ENCODE measurements at regions not wholly inside any gene's neighbourhood (a gene's known extent, or its start where the extent isn't known, plus 50 kb on each side); places are given as distances from the start of the nearest gene placed in this dataset.

DNA sequence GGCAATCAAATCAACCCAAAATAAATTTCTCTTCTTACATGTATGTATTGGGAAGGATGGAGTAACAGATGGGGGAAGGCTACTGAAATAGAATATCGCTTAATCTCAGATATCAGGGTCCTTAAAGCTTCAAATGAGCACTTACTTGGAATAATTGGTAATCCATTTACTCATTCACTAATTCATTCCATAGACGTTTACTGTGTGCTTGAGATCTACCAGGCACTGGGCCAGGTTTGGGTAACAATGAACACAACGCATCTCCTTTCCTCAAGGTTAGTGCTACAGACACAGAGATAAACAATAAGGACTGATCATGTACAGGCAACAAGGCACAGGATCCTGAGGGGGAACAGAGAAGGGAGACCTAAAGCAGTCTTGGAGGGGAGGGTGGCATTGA is 54.4 kb upstream of the KRR1 start:
- no peaks in the 10 kb centered on the region for H3K36me3 ChIP-seq (replicated peaks in 1 of 2; ENCODE audit: control insufficient read depth in 1 of 2, insufficient read depth in 2 of 2, low read length in 2 of 2)
- FAIRE-seq, result no peak
- WGBS (ENCODE audit: low lambda C conversion rate), result 23% methylated on average over 3 of the region's 3 CpGs
- no peaks in the 10 kb centered on the region for H4K20me1 ChIP-seq (ENCODE audit: insufficient read depth, low read length)
- H3K9me3 ChIP-seq (ENCODE audit: low read length), result peaks cover 15% of the 10 kb centered on the region
- TF ChIP-seq CENPT (CRISPR knock-in tag; IDR thresholded peaks at IDR 0.05; ENCODE audit: low read depth), result no peak
- TF ChIP-seq ZNF724P (CRISPR knock-in tag; IDR thresholded peaks at IDR 0.05; ENCODE audit: borderline replicate concordance), result peak; percentile 69
- no peak overlapping the region for H3K4me3 ChIP-seq (replicated peaks in 1 of 3; ENCODE audit: insufficient read depth in 1 of 3, low read depth in 2 of 3, low read length in 3 of 3)
- no peak for DNase-seq (ENCODE audit: low spot score)
- ChIA-PET CTCF (ENCODE audit: low intra/inter-chr PET ratio, low total read pairs) (no interaction called here), POLR2A (no interaction called here)
- no peaks in the 10 kb centered on the region for H3K79me2 ChIP-seq (ENCODE audit: insufficient read depth, low read length)
- no peak for ATAC-seq
- H3K4me2 ChIP-seq (ENCODE audit: low read depth, low read length), result no peak overlapping the region
- H3K27me3 ChIP-seq (ENCODE audit: control insufficient read depth in 1 of 2, insufficient read depth in 2 of 2, low read length in 2 of 2), result no peaks in the 10 kb centered on the region; a peak in 1 of 5 replicates
- no peak overlapping the region for H3K9ac ChIP-seq (ENCODE audit: insufficient read depth, low read depth, low read length)
- intact Hi-C loops (cut with micrococcal nuclease; ENCODE audit: unreplicated experiment) (loop anchor here (1.0 kb wide), 1 partner anchor 42 kb away; no protein-coding TSS in a partner anchor), in situ Hi-C loops (cut with HindIII; ENCODE audit: extremely low pct_ligation_motif_present, low pct_unique_long_range_greater_than_20kb) (no loop called here)
- no peak overlapping the region for H3K27ac ChIP-seq (ENCODE audit: extremely low read length, insufficient read depth, low read length)
- peaks cover 5% of the 10 kb centered on the region for H3K4me1 ChIP-seq (ENCODE audit: insufficient read depth, low read length)
- no TSS peak for BruUV-seq (replicated peaks)
- H2AFZ ChIP-seq (ENCODE audit: low read length), result no peak overlapping the region

DNA sequence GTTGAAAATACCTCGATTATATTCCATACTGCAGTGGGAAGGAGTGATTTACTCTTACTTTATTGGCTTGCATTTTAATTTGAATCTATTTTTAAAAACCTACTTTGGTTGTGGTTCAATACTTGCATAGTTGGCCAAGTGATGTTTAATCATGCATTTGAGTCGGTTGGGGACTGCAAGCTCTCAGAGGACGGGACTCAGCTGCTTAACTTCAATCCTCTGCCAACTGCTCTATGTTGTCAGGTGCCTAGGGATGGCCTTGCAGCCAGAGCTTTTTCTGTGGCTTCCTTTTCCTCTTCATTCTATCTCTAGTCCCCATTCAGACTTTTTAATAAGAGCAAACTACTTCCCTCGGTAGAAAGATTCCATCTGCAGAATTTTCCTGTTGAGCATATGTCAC is 53.4 kb upstream of the KRR1 start:
- 80% methylated on average over 4 of the region's 4 CpGs for WGBS (ENCODE audit: low lambda C conversion rate)
- no TSS peak for BruUV-seq (replicated peaks)
- H3K9me3 ChIP-seq (ENCODE audit: low read length), result peaks cover 15% of the 10 kb centered on the region
- H3K9ac ChIP-seq (ENCODE audit: insufficient read depth, low read depth, low read length), result no peak overlapping the region
- H3K36me3 ChIP-seq (replicated peaks in 1 of 2; ENCODE audit: control insufficient read depth in 1 of 2, insufficient read depth in 2 of 2, low read length in 2 of 2), result no peaks in the 10 kb centered on the region
- CTCF ChIA-PET (ENCODE audit: low intra/inter-chr PET ratio, low total read pairs), result no interaction called here
- H2AFZ ChIP-seq (ENCODE audit: low read length), result no peak overlapping the region
- no peak overlapping the region for H3K4me2 ChIP-seq (ENCODE audit: low read depth, low read length)
- intact Hi-C loops (cut with micrococcal nuclease; ENCODE audit: unreplicated experiment), result loop anchor here (1.0 kb wide), 1 partner anchor 42 kb away; no protein-coding TSS in a partner anchor
- no peak for DNase-seq (ENCODE audit: low spot score)
- H3K27ac ChIP-seq (ENCODE audit: extremely low read length, insufficient read depth, low read length), result no peak overlapping the region
- no peak overlapping the region for H3K4me3 ChIP-seq (replicated peaks in 1 of 3; ENCODE audit: insufficient read depth in 1 of 3, low read depth in 2 of 3, low read length in 3 of 3)
- no peaks in the 10 kb centered on the region for H4K20me1 ChIP-seq (ENCODE audit: insufficient read depth, low read length)
- no peaks in the 10 kb centered on the region; a peak in 1 of 5 replicates for H3K27me3 ChIP-seq (ENCODE audit: control insufficient read depth in 1 of 2, insufficient read depth in 2 of 2, low read length in 2 of 2)
- FAIRE-seq, result no peak
- peaks cover 13% of the 10 kb centered on the region for H3K4me1 ChIP-seq (ENCODE audit: insufficient read depth, low read length)
- POLR2A ChIA-PET, result no interaction called here
- in situ Hi-C loops (cut with HindIII; ENCODE audit: extremely low pct_ligation_motif_present, low pct_unique_long_range_greater_than_20kb), result no loop called here
- no peak for ATAC-seq
- H3K79me2 ChIP-seq (ENCODE audit: insufficient read depth, low read length), result no peaks in the 10 kb centered on the region
- TF ChIP-seq, protein P1, sequence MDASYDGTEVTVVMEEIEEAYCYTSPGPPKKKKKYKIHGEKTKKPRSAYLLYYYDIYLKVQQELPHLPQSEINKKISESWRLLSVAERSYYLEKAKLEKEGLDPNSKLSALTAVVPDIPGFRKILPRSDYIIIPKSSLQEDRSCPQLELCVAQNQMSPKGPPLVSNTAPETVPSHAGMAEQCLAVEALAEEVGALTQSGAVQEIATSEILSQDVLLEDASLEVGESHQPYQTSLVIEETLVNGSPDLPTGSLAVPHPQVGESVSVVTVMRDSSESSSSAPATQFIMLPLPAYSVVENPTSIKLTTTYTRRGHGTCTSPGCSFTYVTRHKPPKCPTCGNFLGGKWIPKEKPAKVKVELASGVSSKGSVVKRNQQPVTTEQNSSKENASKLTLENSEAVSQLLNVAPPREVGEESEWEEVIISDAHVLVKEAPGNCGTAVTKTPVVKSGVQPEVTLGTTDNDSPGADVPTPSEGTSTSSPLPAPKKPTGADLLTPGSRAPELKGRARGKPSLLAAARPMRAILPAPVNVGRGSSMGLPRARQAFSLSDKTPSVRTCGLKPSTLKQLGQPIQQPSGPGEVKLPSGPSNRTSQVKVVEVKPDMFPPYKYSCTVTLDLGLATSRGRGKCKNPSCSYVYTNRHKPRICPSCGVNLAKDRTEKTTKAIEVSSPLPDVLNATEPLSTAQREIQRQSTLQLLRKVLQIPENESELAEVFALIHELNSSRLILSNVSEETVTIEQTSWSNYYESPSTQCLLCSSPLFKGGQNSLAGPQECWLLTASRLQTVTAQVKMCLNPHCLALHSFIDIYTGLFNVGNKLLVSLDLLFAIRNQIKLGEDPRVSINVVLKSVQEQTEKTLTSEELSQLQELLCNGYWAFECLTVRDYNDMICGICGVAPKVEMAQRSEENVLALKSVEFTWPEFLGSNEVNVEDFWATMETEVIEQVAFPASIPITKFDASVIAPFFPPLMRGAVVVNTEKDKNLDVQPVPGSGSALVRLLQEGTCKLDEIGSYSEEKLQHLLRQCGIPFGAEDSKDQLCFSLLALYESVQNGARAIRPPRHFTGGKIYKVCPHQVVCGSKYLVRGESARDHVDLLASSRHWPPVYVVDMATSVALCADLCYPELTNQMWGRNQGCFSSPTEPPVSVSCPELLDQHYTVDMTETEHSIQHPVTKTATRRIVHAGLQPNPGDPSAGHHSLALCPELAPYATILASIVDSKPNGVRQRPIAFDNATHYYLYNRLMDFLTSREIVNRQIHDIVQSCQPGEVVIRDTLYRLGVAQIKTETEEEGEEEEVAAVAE (CRISPR knock-in tag; IDR thresholded peaks at IDR 0.05; ENCODE audit: borderline replicate concordance), result no peak
- TF ChIP-seq DNMT3B (CRISPR knock-in tag; conservative IDR thresholded peaks at IDR 0.05) (no peak), ZNF644 (CRISPR knock-in tag; IDR thresholded peaks at IDR 0.05; ENCODE audit: low read depth) (no peak), ZNF101 (CRISPR knock-in tag; IDR thresholded peaks at IDR 0.05; ENCODE audit: borderline replicate concordance, low read depth) (no peak), MIXL1 (CRISPR knock-in tag; IDR thresholded peaks at IDR 0.05) (no peak), ARNTL (CRISPR knock-in tag; IDR thresholded peaks at IDR 0.05) (no peak), ZNF143 (CRISPR knock-in tag; IDR thresholded peaks at IDR 0.05) (no peak), ZNF605 (CRISPR knock-in tag; IDR thresholded peaks at IDR 0.05) (no peak), JARID2 (CRISPR knock-in tag; IDR thresholded peaks at IDR 0.05; ENCODE audit: insufficient replicate concordance) (no peak)
- TF ChIP-seq, protein P2, sequence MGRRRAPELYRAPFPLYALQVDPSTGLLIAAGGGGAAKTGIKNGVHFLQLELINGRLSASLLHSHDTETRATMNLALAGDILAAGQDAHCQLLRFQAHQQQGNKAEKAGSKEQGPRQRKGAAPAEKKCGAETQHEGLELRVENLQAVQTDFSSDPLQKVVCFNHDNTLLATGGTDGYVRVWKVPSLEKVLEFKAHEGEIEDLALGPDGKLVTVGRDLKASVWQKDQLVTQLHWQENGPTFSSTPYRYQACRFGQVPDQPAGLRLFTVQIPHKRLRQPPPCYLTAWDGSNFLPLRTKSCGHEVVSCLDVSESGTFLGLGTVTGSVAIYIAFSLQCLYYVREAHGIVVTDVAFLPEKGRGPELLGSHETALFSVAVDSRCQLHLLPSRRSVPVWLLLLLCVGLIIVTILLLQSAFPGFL (CRISPR knock-in tag; IDR thresholded peaks at IDR 0.05), result no peak
- TF ChIP-seq, protein P3, sequence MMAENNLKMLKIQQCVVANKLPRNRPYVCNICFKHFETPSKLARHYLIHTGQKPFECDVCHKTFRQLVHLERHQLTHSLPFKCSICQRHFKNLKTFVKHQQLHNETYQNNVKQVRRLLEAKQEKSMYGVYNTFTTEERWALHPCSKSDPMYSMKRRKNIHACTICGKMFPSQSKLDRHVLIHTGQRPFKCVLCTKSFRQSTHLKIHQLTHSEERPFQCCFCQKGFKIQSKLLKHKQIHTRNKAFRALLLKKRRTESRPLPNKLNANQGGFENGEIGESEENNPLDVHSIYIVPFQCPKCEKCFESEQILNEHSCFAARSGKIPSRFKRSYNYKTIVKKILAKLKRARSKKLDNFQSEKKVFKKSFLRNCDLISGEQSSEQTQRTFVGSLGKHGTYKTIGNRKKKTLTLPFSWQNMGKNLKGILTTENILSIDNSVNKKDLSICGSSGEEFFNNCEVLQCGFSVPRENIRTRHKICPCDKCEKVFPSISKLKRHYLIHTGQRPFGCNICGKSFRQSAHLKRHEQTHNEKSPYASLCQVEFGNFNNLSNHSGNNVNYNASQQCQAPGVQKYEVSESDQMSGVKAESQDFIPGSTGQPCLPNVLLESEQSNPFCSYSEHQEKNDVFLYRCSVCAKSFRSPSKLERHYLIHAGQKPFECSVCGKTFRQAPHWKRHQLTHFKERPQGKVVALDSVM (CRISPR knock-in tag; IDR thresholded peaks at IDR 0.05), result no peak
